ENCODE measurements at regions not wholly inside any gene's neighbourhood (a gene's known extent, or its start where the extent isn't known, plus 50 kb on each side); places are given as distances from the start of the nearest gene placed in this dataset.

- no peak for TF ChIP-seq CTCF (conservative IDR thresholded peaks at IDR 0.05)
- TF ChIP-seq ZFX (IDR thresholded peaks at IDR 0.05), result no peak
These were observed 182.4 kb downstream of the DLL1 start for GRCh38 chr6:170108456-170108855.

Measured in C4-2B (cell line).